WERI-Rb-1 (cell line): ENCODE measurements at regions not wholly inside any gene's neighbourhood (a gene's known extent, or its start where the extent isn't known, plus 50 kb on each side); places are given as distances from the start of the nearest gene placed in this dataset.
"Not testable (repeated sequence)": the region's sequence is repeated elsewhere in the genome, so short reads cannot be mapped to it uniquely, and the experiment has no call there.

Source experiments
- DNase-seq: peaks from one replicate; pipeline ENCODE4 v3.0.0-alpha.2; 2020
- H3K27ac ChIP-seq: fragments of 250-450 bp; sonication (Bioruptor Pico); 2 replicates; pipeline ENCODE4 v1.5.1; 2020; ENCODE audit warnings: mild to moderate bottlenecking, moderate library complexity
- H3K27me3 ChIP-seq: fragments of 250-450 bp; sonication (Bioruptor Pico); 2 replicates; pipeline ENCODE4 v1.5.1; 2021; ENCODE audit warnings: mild to moderate bottlenecking, low read depth, moderate library complexity; ENCODE audit not compliant: insufficient read depth, severe bottlenecking
- H3K36me3 ChIP-seq: fragments of 250-450 bp; sonication (Bioruptor Pico); 2 replicates; pipeline ENCODE4 v1.5.1; 2020; ENCODE audit warnings: mild to moderate bottlenecking, moderate library complexity
- H3K4me3 ChIP-seq: 2 replicates; pipeline ENCODE4 v1.5.1; 2011; ENCODE audit warnings: low read depth, mild to moderate bottlenecking, control low read depth, low read length
- H3K9me3 ChIP-seq: fragments of 250-450 bp; sonication (Bioruptor Pico); 2 replicates; pipeline ENCODE4 v1.5.1; 2021; ENCODE audit warnings: mild to moderate bottlenecking, moderate library complexity; ENCODE audit not compliant: severe bottlenecking
- TF ChIP-seq, protein P1 (sequence below): IDR thresholded peaks from 2 replicates; pipeline ENCODE4 v1.5.1; 2011; ENCODE audit warnings: low read depth, mild to moderate bottlenecking, control low read depth, inconsistent platforms, low read length

DNA sequence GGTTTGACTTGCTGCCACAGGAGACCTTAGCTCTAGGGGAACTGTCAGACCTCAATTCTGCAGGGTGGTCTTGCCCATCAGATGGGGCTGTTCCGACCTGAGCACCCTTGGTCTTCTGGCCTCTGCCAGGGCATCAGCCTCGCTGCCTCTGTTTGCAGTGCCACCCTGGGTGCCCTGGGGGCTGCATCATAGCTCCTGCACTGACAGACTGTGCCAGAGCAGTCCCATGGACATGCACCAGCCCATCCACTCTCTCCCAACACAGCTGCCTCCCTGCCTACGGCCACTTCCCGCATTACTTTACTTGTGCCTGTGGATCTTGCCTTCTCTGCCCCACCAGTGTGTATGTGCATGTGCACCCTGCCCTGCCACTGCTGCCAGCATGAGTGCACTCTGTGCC lies 884.7 kb upstream of the ARRDC3 start:
- no peaks in the 10 kb centered on the region for H3K27me3 ChIP-seq
- H3K9me3 ChIP-seq = no peaks in the 10 kb centered on the region
- no peak for DNase-seq
- TF ChIP-seq, protein P1, sequence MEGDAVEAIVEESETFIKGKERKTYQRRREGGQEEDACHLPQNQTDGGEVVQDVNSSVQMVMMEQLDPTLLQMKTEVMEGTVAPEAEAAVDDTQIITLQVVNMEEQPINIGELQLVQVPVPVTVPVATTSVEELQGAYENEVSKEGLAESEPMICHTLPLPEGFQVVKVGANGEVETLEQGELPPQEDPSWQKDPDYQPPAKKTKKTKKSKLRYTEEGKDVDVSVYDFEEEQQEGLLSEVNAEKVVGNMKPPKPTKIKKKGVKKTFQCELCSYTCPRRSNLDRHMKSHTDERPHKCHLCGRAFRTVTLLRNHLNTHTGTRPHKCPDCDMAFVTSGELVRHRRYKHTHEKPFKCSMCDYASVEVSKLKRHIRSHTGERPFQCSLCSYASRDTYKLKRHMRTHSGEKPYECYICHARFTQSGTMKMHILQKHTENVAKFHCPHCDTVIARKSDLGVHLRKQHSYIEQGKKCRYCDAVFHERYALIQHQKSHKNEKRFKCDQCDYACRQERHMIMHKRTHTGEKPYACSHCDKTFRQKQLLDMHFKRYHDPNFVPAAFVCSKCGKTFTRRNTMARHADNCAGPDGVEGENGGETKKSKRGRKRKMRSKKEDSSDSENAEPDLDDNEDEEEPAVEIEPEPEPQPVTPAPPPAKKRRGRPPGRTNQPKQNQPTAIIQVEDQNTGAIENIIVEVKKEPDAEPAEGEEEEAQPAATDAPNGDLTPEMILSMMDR = no peak
- H3K4me3 ChIP-seq = no peak overlapping the region
- H3K36me3 ChIP-seq = no peaks in the 10 kb centered on the region
- no peak overlapping the region for H3K27ac ChIP-seq

DNA sequence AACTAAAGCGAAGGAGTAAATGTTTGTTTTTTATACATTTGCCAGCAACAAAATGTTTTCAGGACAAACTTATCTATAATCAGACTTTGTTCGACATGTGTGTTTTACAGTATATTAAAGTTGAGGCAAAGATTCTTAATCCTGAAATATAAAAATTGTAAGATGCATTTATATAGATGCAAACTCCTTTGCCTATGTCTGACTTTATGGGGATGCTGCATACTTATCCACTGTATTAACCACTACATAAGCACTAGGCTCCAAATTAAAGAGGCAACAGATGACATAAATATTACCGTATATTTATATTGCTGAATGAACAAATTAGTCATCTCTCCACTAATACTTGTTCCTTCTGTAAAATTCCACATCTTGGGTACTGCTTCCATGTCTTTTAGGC lies 882.7 kb upstream of the ARRDC3 start:
- Histone ChIP-seq H3K9me3 (no peaks in the 10 kb centered on the region), H3K36me3 (no peaks in the 10 kb centered on the region), H3K4me3 (no peak overlapping the region), H3K27ac (no peak overlapping the region), H3K27me3 (no peaks in the 10 kb centered on the region)
- TF ChIP-seq, protein P1 = no peak
- DNase-seq = no peak

DNA sequence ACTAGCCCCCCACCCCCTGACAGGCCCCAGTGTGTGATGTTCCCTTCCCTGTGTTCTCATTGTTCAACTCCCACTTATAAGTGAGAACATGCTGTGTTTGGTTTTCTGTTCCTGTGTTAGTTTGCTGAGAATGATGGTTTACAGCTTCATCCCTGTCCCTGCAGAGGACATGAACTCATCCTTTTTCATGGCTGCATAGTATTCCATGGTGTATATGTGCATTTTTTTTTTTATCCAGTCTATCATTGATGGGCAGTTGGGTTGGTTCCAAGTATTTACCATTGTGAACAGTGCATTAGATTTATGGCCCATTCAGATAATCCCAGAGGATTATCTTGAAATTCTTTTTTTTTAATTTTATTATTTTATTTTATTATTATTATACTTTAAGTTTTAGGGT lies 872.5 kb upstream of the ARRDC3 start:
- H3K9me3 ChIP-seq, H3K4me3 ChIP-seq, DNase-seq, H3K36me3 ChIP-seq, H3K27ac ChIP-seq, H3K27me3 ChIP-seq: not testable (repeated sequence)

DNA sequence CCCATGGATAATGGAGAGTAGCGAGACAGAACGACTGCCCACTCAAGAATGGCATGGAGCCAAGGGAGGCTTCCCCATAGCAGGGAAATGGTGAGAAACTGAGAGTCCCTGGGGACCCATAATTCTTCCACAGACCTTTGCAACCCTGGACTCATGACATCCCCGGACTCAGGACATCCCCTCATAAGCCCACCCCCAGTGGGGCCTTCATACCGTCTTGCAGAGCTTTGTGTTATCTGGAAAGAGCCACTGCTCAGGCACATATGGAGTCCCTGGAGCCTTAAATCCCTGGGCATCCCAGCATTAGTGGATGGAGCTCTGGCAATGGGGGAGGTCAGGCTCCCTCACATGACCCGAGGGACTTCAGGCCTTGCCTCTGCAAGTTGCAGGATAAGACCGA lies 865.4 kb upstream of the ARRDC3 start:
- H3K27me3 ChIP-seq = no peaks in the 10 kb centered on the region
- DNase-seq = no peak
- H3K27ac ChIP-seq = no peak overlapping the region
- TF ChIP-seq, protein P1 = no peak
- no peak overlapping the region for H3K4me3 ChIP-seq
- H3K9me3 ChIP-seq = no peaks in the 10 kb centered on the region
- H3K36me3 ChIP-seq = no peaks in the 10 kb centered on the region

DNA sequence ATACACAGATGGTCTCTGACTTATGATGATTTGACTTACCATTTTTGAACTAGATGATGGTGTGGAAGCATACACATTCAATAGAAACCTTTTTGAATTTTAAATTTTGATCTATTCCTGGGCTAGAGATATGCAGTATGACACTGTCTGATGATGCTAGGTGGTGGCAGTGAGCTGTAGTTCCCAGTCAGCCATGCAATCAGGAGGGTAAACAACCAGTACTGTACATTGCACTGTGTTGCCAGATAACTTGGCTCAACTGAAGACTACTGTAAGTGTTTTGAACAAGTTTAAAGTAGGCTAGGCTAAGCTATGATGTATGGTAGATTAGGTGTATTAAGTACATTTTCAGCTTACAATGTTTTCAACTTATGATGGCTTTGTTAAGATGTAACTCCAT lies 859.1 kb upstream of the ARRDC3 start:
- TF ChIP-seq, protein P1 = no peak
- DNase-seq = no peak
- Histone ChIP-seq H3K27me3 (no peaks in the 10 kb centered on the region), H3K36me3 (no peaks in the 10 kb centered on the region), H3K9me3 (no peaks in the 10 kb centered on the region), H3K4me3 (no peak overlapping the region), H3K27ac (no peak overlapping the region)

DNA sequence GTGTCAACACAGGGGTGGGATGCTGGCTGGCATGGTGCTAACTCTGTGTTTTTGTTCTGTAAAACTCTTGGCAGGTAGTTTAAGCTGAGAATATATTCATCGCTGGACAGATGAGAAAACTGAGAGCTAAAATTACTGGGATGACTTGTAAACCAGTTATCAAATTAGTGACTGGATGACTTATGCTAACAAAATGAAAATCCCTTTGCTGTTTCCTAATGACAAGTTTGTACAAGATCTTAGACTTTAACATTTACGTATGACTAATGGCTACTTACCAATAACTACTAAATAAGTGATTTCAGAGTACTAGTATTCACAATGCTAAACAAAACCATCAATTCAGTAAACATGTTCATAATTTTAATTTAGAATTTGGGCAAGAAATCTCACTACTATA lies 854.8 kb upstream of the ARRDC3 start:
- Histone ChIP-seq H3K27ac (no peak overlapping the region), H3K9me3 (no peaks in the 10 kb centered on the region), H3K36me3 (no peaks in the 10 kb centered on the region), H3K4me3 (no peak overlapping the region), H3K27me3 (no peaks in the 10 kb centered on the region)
- no peak for DNase-seq
- TF ChIP-seq, protein P1 = no peak
